NT2/D1 (cell line): ENCODE measurements at regions not wholly inside any gene's neighbourhood (a gene's known extent, or its start where the extent isn't known, plus 50 kb on each side); places are given as distances from the start of the nearest gene placed in this dataset.
"Not testable (repeated sequence)": the region's sequence is repeated elsewhere in the genome, so short reads cannot be mapped to it uniquely, and the experiment has no call there.

Experiments
- SUZ12 ChIP-seq: IDR thresholded peaks from 2 replicates; pipeline ENCODE4 v1.6.1; 2011; ENCODE audit not compliant: insufficient read length, insufficient read depth; ENCODE audit errors: extremely low read depth
- YY1 ChIP-seq: IDR thresholded peaks from 2 replicates; pipeline ENCODE4 v1.6.1; 2011; ENCODE audit not compliant: insufficient read length, insufficient read depth

DNA sequence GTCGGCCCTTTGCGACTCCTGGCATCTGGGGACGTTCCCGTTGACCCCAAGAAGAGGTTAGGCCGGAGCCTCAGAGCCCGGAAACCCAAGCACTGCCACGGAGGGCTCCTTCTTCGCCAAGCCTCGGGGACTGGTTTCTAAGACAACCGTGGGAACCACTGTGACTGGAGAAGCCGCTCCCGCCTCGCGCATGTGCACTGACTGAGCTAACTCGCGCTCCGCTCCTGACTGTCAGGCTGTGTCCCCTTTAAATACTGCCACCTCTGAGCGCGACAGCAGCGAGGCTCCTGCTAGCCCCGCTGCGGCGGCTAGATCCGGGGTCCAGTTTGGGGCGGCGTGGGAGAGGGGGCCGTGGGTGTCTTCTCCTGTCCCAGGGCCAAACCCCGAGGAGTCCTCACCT, 104.2 kb upstream of the FOXD4L5 start:
- TF ChIP-seq SUZ12, YY1: not testable (repeated sequence)
